Fibroblast of lung (primary cell): ENCODE measurements at regions not wholly inside any gene's neighbourhood (a gene's known extent, or its start where the extent isn't known, plus 50 kb on each side); places are given as distances from the start of the nearest gene placed in this dataset.

Source experiments
- EZH2 ChIP-seq: IDR thresholded peaks from 2 replicates; pipeline ENCODE4 v1.5.1; 2012; ENCODE audit warnings: low read length, control low read depth, mild to moderate bottlenecking; ENCODE audit errors: missing control alignments
- TF ChIP-seq, protein P1 (sequence below), 2 donors: IDR thresholded peaks in 1 of 2; conservative IDR thresholded peaks in 1 of 2; 1 replicate in 1 of 2; 2 replicates in 1 of 2; pipeline ENCODE4 v1.5.1; 2011 to 2012; ENCODE audit warnings: low read length in 2 of 2, control low read depth in 1 of 2, inconsistent platforms in 1 of 2, low read depth in 1 of 2, mild to moderate bottlenecking in 1 of 2

DNA sequence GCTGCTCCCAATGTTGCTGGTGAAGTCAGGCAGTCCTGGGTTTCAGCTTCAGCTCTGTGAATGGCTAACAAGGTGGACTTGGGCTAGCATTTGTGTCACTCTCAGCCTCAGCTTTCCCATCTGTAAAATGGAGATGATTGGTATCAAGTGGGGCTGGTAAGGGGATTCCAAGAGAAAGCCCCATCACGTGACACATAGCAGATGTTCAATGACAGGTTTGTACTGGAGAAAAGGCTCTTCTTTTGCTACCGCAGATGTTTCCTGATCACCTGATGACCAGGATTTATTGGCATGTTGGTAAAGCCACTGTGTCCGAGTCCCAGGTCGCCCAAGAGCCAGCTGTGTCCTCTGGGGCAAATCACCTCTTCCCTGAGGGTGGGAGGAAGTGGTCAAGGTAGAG, 335.0 kb downstream of the MATN1 start:
- TF ChIP-seq, protein P1, sequence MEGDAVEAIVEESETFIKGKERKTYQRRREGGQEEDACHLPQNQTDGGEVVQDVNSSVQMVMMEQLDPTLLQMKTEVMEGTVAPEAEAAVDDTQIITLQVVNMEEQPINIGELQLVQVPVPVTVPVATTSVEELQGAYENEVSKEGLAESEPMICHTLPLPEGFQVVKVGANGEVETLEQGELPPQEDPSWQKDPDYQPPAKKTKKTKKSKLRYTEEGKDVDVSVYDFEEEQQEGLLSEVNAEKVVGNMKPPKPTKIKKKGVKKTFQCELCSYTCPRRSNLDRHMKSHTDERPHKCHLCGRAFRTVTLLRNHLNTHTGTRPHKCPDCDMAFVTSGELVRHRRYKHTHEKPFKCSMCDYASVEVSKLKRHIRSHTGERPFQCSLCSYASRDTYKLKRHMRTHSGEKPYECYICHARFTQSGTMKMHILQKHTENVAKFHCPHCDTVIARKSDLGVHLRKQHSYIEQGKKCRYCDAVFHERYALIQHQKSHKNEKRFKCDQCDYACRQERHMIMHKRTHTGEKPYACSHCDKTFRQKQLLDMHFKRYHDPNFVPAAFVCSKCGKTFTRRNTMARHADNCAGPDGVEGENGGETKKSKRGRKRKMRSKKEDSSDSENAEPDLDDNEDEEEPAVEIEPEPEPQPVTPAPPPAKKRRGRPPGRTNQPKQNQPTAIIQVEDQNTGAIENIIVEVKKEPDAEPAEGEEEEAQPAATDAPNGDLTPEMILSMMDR (conservative IDR thresholded peaks at IDR 0.05 in 1 of 2, IDR thresholded peaks at IDR 0.05 in 1 of 2; ENCODE audit: low read depth in 1 of 2, low read length in 2 of 2): no peak
- TF ChIP-seq EZH2: no peak
